ENCODE measurements at regions not wholly inside any gene's neighbourhood (a gene's known extent, or its start where the extent isn't known, plus 50 kb on each side); places are given as distances from the start of the nearest gene placed in this dataset.

- TF ChIP-seq POLR2AphosphoS5 (IDR thresholded peaks at IDR 0.05; ENCODE audit: borderline replicate concordance, low read depth, low read length), result no peak
- no peak for TF ChIP-seq EZH2 (IDR thresholded peaks at IDR 0.05)
Measured at GRCh38 chr13:91228108-91228507, 119.4 kb upstream of the MIR17HG start.
